IPS-15b (cell line): ENCODE measurements at regions not wholly inside any gene's neighbourhood (a gene's known extent, or its start where the extent isn't known, plus 50 kb on each side); places are given as distances from the start of the nearest gene placed in this dataset.

Experiments used
- H3K27me3 ChIP-seq: one replicate; pipeline ENCODE4 v1.6.1; 2013; ENCODE audit warnings: low read length; ENCODE audit not compliant: control insufficient read depth, insufficient read depth
- H3K36me3 ChIP-seq: one replicate; pipeline ENCODE4 v1.6.1; 2013; ENCODE audit warnings: low read length; ENCODE audit not compliant: control insufficient read depth, insufficient read depth
- H3K4me1 ChIP-seq: one replicate; pipeline ENCODE4 v1.6.1; 2013; ENCODE audit warnings: mild to moderate bottlenecking, low read length; ENCODE audit not compliant: control insufficient read depth, insufficient read depth
- H3K4me3 ChIP-seq: one replicate; pipeline ENCODE4 v1.5.1; 2013; ENCODE audit warnings: low read depth, low read length
- H3K9ac ChIP-seq: one replicate; pipeline ENCODE4 v1.6.1; 2013; ENCODE audit warnings: low read depth, mild to moderate bottlenecking, low read length
- H3K9me3 ChIP-seq: one replicate; pipeline ENCODE4 v1.6.1; 2013; ENCODE audit warnings: mild to moderate bottlenecking, low read length; ENCODE audit not compliant: control insufficient read depth, insufficient read depth

DNA sequence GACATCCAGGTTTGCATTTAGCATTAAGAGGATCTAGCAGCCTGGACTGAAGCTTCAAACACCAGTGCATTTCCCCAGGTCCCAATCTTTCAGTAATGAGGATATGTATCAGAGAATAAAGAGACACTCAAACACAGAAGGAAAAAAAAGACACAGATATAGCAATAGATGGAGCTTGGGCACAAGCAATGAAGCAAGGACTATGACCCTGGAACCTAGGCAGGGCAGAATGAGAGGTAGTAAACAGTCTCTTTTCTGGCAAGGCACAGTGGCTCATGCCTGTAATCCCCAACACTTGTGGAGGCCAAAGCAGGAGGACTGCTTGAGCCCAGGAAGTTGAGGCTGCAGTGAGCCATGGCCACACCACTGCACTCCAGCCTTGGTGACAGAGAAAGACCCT, 80.7 kb upstream of the HNRNPA3 start:
- Histone ChIP-seq H3K27me3 (no peaks in the 10 kb centered on the region), H3K9ac (no peak overlapping the region), H3K36me3 (no peaks in the 10 kb centered on the region), H3K4me1 (no peaks in the 10 kb centered on the region), H3K9me3 (no peaks in the 10 kb centered on the region), H3K4me3 (no peak overlapping the region)

DNA sequence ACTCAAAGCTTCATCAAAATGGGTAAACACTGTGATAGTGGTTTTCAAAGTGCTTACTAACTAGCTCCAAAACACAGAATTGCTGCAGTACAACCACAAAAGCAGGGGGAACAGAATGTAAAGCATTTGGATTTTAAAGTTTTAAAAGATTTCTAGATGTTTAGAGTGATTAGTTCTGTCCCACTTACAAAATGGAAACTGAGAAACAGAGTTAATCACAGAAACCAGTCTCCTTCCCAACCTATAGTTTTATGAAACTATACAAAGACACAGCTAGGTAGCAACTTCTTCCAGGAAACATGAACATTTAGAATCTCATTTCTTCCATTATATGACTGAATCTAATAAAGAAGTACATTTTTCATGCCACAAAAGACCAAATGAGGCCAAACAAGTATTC, 73.8 kb upstream of the HNRNPA3 start:
- Histone ChIP-seq H3K27me3 (no peaks in the 10 kb centered on the region), H3K4me3 (no peak overlapping the region), H3K4me1 (no peaks in the 10 kb centered on the region), H3K36me3 (no peaks in the 10 kb centered on the region), H3K9me3 (no peaks in the 10 kb centered on the region), H3K9ac (no peak overlapping the region)

DNA sequence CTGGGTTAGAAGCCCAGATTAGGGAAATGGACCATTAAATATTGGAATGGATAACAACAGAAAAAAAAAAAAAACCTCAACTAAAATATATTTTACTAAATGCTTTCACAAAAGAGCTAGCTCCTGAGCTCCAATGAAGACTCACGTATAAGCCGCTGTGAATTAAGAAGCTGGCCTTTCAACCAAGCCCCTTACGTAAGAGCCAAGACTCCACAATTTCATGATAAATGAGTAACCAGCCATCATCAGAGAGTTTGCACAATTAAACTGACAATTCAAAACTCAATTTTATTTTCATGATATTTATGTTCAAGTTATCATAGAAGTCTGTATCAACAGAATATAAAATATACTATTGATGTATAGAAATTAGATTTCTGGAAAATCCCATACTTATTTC, 70.7 kb upstream of the HNRNPA3 start:
- Histone ChIP-seq H3K9ac (no peak overlapping the region), H3K36me3 (no peaks in the 10 kb centered on the region), H3K4me1 (no peaks in the 10 kb centered on the region), H3K9me3 (no peaks in the 10 kb centered on the region), H3K4me3 (no peak overlapping the region), H3K27me3 (no peaks in the 10 kb centered on the region)

DNA sequence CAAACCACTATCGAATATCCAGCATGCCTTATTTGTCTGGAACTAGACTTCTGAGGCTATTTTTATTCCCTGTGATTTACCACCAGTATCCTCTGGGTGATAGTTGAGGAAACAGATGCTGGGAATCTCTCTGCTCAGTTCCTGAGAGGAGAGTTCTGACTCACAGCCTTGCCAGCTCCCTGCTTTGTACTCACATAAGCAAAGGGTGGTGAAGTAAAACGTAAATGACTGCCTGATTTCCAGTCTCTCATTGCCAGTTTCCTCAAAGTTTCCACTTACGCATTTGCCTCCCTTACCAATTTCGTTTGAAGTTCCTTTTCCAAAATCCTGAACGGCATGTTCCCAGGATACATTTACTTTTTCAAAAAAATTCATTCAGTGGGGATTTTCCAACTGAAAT, 69.2 kb upstream of the HNRNPA3 start:
- H3K4me3 ChIP-seq, result no peak overlapping the region
- no peaks in the 10 kb centered on the region for H3K9me3 ChIP-seq
- peaks cover 7% of the 10 kb centered on the region for H3K27me3 ChIP-seq
- no peak overlapping the region for H3K9ac ChIP-seq
- H3K4me1 ChIP-seq, result peaks cover 5% of the 10 kb centered on the region
- H3K36me3 ChIP-seq, result no peaks in the 10 kb centered on the region

DNA sequence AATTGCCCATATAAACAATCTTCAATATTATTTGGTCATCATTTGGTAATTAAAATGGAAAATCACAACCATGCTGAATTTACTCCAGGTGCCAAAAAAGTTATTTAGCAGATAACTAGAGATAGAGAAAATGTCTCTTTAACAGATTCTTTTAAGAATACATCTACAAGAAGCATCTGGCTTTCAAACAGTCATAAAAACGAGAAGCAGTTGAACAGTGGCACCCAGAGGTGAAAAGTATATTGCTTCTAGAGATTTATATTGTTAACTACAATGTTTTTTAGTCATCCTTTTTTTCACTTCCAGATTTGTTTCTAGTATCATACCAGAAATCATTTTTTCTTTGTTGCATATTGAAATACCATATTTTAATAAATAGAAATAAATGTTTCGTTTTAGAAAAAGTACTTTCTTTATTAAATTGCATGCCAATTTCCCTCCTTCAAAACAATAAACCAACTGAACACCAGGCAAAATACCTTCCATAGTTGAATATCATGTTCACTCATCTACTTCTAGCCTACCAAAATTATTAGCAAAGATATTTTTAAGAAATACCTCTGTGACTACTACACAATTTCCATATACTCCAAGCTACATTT, 65.4 kb upstream of the HNRNPA3 start:
- Histone ChIP-seq H3K9me3 (no peaks in the 10 kb centered on the region), H3K4me1 (peaks cover 5% of the 10 kb centered on the region), H3K4me3 (no peak overlapping the region), H3K36me3 (no peaks in the 10 kb centered on the region), H3K9ac (no peak overlapping the region), H3K27me3 (peaks cover 10% of the 10 kb centered on the region)

DNA sequence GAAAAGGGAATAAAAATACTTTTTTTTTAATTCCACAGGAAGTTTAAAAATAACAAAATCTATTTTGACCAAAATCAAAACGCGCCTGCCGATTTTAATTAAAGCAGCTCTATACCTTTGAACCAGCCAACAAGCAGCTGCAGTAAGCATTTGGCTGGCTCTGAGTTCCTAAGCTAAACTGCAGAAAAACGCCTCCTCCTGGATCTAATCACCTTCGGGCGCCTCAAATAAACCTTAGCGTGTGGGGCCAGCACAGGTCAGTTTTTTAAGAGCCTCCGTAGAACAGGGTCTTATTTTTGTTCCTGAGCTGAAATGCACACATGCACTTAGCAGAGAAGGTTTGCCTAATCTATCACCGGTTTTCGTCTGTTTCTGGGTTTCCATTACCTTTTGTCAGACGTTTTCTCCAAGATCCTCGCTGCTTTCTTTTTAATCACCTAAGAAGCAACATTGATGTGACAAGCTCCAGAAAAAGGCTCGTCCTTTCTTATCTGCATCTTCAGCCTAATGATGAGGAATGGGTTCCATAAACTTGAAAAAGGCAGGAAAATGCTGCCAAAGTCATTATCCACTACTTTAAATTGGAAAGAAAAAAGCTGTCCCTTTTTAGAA, 64.7 kb upstream of the HNRNPA3 start:
- Histone ChIP-seq H3K36me3 (no peaks in the 10 kb centered on the region), H3K9ac (no peak overlapping the region), H3K9me3 (no peaks in the 10 kb centered on the region), H3K4me1 (peaks cover 5% of the 10 kb centered on the region), H3K4me3 (peak overlapping the region; percentile 82), H3K27me3 (peaks cover 10% of the 10 kb centered on the region)

DNA sequence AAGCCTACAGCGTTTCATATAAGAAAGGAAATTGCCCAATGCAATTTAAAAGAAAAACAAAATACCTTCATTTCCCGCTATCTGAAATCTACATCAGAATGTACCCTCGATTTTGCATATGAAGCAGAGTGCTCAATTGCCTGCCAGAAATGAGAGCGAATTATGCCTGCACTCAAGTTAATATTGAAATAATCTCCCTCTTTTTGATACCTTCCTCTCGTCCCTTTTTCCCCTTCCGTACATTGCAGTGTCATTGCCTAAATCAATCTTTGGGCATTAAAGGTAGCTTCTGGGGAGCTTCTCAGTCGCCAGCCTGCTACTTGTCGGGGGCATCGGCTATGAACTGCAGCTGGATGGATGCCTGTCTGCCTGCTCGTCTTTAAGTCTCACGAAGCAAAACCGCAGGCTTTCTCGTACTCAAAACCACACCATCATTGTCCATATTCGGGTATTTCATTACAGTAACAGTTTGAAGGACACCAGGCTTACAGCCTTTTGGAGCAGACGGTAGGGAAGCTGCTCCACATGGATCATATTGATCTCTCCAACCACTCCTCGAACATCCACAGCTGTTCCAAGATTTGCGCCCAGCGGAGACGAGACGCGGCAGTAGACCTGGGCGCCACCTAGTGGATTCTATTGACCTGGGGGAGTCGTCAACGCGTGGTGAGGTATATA, 64.0 kb upstream of the HNRNPA3 start:
- H3K9me3 ChIP-seq, result no peaks in the 10 kb centered on the region
- H3K4me1 ChIP-seq, result peaks cover 5% of the 10 kb centered on the region
- no peaks in the 10 kb centered on the region for H3K36me3 ChIP-seq
- peak overlapping the region; percentile 82 for H3K4me3 ChIP-seq
- peaks cover 10% of the 10 kb centered on the region for H3K27me3 ChIP-seq
- no peak overlapping the region for H3K9ac ChIP-seq

DNA sequence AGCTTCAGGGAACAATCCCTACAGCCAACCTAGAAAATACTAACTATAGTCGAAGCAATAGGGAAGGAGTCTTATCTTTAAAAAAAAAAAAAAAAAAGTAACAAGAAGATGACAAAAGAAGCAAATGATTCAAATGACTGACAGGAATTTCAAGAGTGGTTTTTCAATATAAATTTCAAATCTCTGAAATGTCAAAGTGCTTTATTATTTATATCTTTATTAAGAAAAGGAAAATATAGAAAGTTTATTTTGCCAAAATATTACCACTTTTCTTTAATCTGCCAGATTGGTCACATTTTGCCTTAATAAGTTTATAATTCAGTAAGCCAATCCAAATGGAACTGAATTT, 63.5 kb upstream of the HNRNPA3 start:
- Histone ChIP-seq H3K4me1 (peaks cover 5% of the 10 kb centered on the region), H3K36me3 (no peaks in the 10 kb centered on the region), H3K4me3 (no peak overlapping the region), H3K27me3 (peaks cover 10% of the 10 kb centered on the region), H3K9me3 (no peaks in the 10 kb centered on the region), H3K9ac (no peak overlapping the region)

DNA sequence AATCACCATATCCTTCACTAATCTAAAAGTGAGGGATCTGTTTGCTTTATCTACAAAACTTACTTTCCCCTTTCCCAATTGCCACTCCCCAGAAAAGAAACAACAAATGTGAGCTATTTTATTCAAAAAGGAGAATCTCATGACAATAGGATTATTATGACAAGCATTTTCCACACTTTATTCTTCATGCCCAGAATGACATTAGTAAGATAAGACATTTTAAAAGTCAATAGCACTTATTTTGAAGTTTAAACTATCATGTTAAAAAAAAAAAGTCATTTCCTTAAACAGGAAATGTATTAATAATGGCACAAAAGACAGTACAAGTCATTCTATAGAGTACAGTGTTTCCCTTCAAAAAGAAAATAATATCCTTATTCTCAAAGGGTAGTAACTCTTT, 58.8 kb upstream of the HNRNPA3 start:
- Histone ChIP-seq H3K4me3 (no peak overlapping the region), H3K4me1 (no peaks in the 10 kb centered on the region), H3K36me3 (no peaks in the 10 kb centered on the region), H3K9ac (no peak overlapping the region), H3K27me3 (no peaks in the 10 kb centered on the region), H3K9me3 (no peaks in the 10 kb centered on the region)

DNA sequence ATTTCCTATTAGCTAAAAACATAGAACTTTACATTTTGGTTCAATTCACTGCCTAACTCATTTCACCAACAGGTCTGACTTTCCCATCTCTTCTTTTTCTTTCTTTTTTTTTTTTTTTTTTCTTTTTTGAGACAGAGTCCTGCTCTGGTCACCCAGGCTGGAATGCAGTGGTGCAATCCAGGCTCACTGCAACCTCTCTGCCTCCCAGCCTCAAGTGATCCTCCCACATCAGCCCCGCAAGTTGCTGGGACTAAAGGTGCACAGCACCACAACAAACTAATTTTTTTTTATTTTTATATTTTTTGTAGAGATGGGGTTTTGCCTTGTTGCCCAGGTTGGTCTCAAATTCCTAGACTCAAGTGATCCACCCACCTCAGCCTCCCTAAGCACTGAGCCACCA, 57.8 kb upstream of the HNRNPA3 start:
- no peak overlapping the region for H3K9ac ChIP-seq
- no peaks in the 10 kb centered on the region for H3K27me3 ChIP-seq
- no peak overlapping the region for H3K4me3 ChIP-seq
- no peaks in the 10 kb centered on the region for H3K4me1 ChIP-seq
- no peaks in the 10 kb centered on the region for H3K36me3 ChIP-seq
- no peaks in the 10 kb centered on the region for H3K9me3 ChIP-seq

DNA sequence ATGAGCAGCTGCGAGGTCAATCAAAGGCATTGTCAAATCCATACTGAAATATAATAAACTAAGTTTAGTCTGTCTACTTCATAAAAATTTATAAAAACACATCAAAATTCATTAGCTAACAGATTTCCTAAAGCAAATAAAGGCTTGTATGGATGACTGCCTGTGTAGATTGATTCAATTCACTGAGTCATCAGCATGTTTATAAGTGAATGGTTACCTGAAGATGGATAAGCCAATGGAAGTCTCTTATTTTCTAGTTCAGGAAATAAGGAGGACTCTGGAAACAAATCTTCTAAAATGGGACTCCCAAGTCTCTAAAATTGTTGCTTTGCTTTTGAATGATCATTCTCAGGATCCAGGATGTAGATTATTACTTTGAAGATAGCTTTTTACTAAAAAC, 57.0 kb upstream of the HNRNPA3 start:
- no peak overlapping the region for H3K4me3 ChIP-seq
- no peaks in the 10 kb centered on the region for H3K9me3 ChIP-seq

DNA sequence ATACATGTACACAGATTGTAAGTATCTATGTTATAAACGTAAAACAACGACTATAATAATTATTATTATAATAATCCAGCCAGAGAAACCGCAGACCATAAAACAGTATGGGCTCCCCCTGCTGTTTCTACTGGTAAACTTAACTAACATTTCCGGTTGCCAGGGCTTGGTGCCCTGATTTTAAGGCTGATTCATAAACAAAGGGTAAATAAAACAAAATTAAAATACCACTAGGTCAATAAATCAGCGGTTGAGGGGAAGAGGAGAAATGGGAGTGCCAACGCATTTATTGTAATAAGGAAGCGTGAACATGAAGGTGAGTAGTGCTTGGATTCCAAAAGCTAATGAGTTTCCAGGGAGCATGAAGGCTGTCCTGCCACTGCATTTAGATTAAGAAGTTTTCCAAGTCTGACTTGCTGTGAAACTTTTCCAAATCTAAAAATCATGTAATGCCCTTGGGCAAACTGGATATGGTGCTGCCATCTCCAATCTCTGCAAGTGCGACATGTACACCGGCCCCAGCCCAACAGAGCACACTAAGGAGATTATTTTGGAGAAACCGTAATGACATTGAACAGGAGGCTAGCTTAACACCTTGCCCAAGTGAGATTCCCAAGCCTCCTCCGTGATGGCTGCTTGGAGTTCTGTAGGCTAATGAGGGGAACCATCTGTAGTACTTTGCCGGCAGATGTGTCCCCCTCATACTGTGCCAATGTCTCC, 50.7 kb upstream of the HNRNPA3 start:
- no peak overlapping the region for H3K9ac ChIP-seq
- H3K27me3 ChIP-seq, result no peaks in the 10 kb centered on the region
- no peak overlapping the region for H3K4me3 ChIP-seq
- no peaks in the 10 kb centered on the region for H3K36me3 ChIP-seq
- H3K4me1 ChIP-seq, result peaks cover 14% of the 10 kb centered on the region
- no peaks in the 10 kb centered on the region for H3K9me3 ChIP-seq

More for the DNA sequence above, 57.0 kb upstream of the HNRNPA3 start:
- H3K27me3 ChIP-seq, result no peaks in the 10 kb centered on the region
- H3K4me1 ChIP-seq, result no peaks in the 10 kb centered on the region
- H3K9ac ChIP-seq, result no peak overlapping the region
- no peaks in the 10 kb centered on the region for H3K36me3 ChIP-seq
